ENCODE measurements at regions not wholly inside any gene's neighbourhood (a gene's known extent, or its start where the extent isn't known, plus 50 kb on each side); places are given as distances from the start of the nearest gene placed in this dataset.

- DNase-seq, result no peak
Measured at GRCh38 chr15:94607176-94607654, 375.9 kb downstream of the MCTP2 start.

- DNase-seq, result no peak
Measured at GRCh38 chr15:94610069-94610468, 378.7 kb downstream of the MCTP2 start.

- DNase-seq, result no peak
Measured at GRCh38 chr15:94610485-94610884, 379.1 kb downstream of the MCTP2 start.

- no peak for DNase-seq
Measured at GRCh38 chr15:94611656-94612055, 380.3 kb downstream of the MCTP2 start.

GRCh38 chr15:94615688-94616087 lies 384.3 kb downstream of the MCTP2 start:
- DNase-seq, result no peak

GRCh38 chr15:94620632-94621031 lies 389.3 kb downstream of the MCTP2 start:
- no peak for DNase-seq

- DNase-seq, result no peak
Measured at GRCh38 chr15:94621736-94622135, 390.4 kb downstream of the MCTP2 start.

- DNase-seq, result no peak
Measured at GRCh38 chr15:94626949-94627348, 395.6 kb downstream of the MCTP2 start.

- DNase-seq, result no peak
Measured at GRCh38 chr15:94631608-94632007, 400.2 kb downstream of the MCTP2 start.

GRCh38 chr15:94638183-94638582 lies 406.8 kb downstream of the MCTP2 start:
- DNase-seq, result no peak

- no peak for DNase-seq
Measured at GRCh38 chr15:94639701-94640100, 408.3 kb downstream of the MCTP2 start.

GRCh38 chr15:94644433-94644832 lies 413.1 kb downstream of the MCTP2 start:
- DNase-seq, result no peak

GRCh38 chr15:94653071-94653470 lies 421.7 kb downstream of the MCTP2 start:
- no peak for DNase-seq

- DNase-seq, result no peak
Measured at GRCh38 chr15:94655249-94655880, 424.0 kb downstream of the MCTP2 start.

- DNase-seq, result no peak
Measured at GRCh38 chr15:94665676-94666441, 434.5 kb downstream of the MCTP2 start.

- no peak for DNase-seq
Measured at GRCh38 chr15:94666553-94666952, 435.2 kb downstream of the MCTP2 start.

GRCh38 chr15:94667109-94667508 lies 435.7 kb downstream of the MCTP2 start:
- DNase-seq, result no peak

GRCh38 chr15:94670438-94671034 lies 439.2 kb downstream of the MCTP2 start:
- peak; percentile 4 for DNase-seq

- no peak for DNase-seq
Measured at GRCh38 chr15:94671858-94672532, 440.6 kb downstream of the MCTP2 start.

- no peak for DNase-seq
Measured at GRCh38 chr15:94673801-94674200, 442.4 kb downstream of the MCTP2 start.

- DNase-seq, result no peak
Measured at GRCh38 chr15:94674296-94674695, 442.9 kb downstream of the MCTP2 start.

GRCh38 chr15:94677202-94677790 lies 445.9 kb downstream of the MCTP2 start:
- no peak for DNase-seq

GRCh38 chr15:94682171-94682570 lies 450.8 kb downstream of the MCTP2 start:
- DNase-seq, result no peak

Data from NCI-H2171 (cell line).